Heart left ventricle (tissue), 13 donors: ENCODE measurements at regions not wholly inside any gene's neighbourhood (a gene's known extent, or its start where the extent isn't known, plus 50 kb on each side); places are given as distances from the start of the nearest gene placed in this dataset.

Source experiments
- CTCF ChIP-seq, 12 donors: fragments of 200-600 bp; sonication (generic) in 4 of 12; IDR thresholded peaks; one replicate each; pipeline versions ENCODE4 v1.5.0 to v1.8.0; 2018 to 2022; ENCODE audit warnings: antibody characterized with exemption in 12 of 12, mild to moderate bottlenecking in 5 of 12
- POLR2A ChIP-seq, 2 donors: fragments of 450-650 bp; IDR thresholded peaks; one replicate each; pipeline ENCODE4 v1.6.1; 2017; ENCODE audit warnings: antibody characterized with exemption in 2 of 2, mild to moderate bottlenecking in 2 of 2, moderate library complexity in 2 of 2
- donor health status: ischemic (EF 13 %, LVEDD 7.1; RV severe dilation, severe dysfunction).
- donor health status: DM: no; HTN: yes; CAD: no.
- donor health status: DM: no; HTN: no; CAD: no.
- donor health status: ischemic (EF 25% LVEDD 6.9; RV normal size, moderate dysfunction).
- donor health status: ischemic (EF 25% LVEDD 5.7; RV mildly dilated, moderate dysfunction).
- donor health status: ischemic (EF 35%, LVEDD 5.7; RV mildly dilated, moderate dysfunction).
- donor health status: nonischemic (EF 11% LVEDD 7.7; RV severe dilation, severe dysfunction).
- donor health status: DM: yes; HTN: yes; CAD: no.
- donor health status: PGD.
- donor health status: ischemic (EF 29% LVEDD 5.4; RV normal size, mild dysfunction).
- donor health status: nonischemic (EF 23%, LVEDD 6.1; RV moderate dilation, normal function).

GRCh38 chr7:45484094-45484493 is 90.1 kb upstream of the ADCY1 start:
- no peak for TF ChIP-seq CTCF (IDR thresholded peaks at IDR 0.05)
- TF ChIP-seq POLR2A (IDR thresholded peaks at IDR 0.05) = no peak
